ENCODE measurements at regions not wholly inside any gene's neighbourhood (a gene's known extent, or its start where the extent isn't known, plus 50 kb on each side); places are given as distances from the start of the nearest gene placed in this dataset.

- DNase-seq (ENCODE audit: insufficient read length, low spot score) (no peak), FAIRE-seq (no peak)
- TF ChIP-seq SPI1 (IDR thresholded peaks at IDR 0.05; ENCODE audit: low read depth, low read length), result no peak
Measured at GRCh38 chr4:111031596-111031995, 408.7 kb upstream of the PITX2 start.

GRCh38 chr4:111037591-111038360, 414.9 kb upstream of the PITX2 start:
- no peak for TF ChIP-seq PAX5 (IDR thresholded peaks at IDR 0.05; ENCODE audit: insufficient read depth, low read length, severe bottlenecking)
- no peak for TF ChIP-seq POLR2AphosphoS5 (IDR thresholded peaks at IDR 0.05; ENCODE audit: low read depth, low read length)
- TF ChIP-seq POLR2A (IDR thresholded peaks at IDR 0.05; ENCODE audit: low read depth, low read length), result no peak
- TF ChIP-seq SPI1 (IDR thresholded peaks at IDR 0.05; ENCODE audit: low read depth, low read length), result no peak
- TF ChIP-seq POU2F2 (IDR thresholded peaks at IDR 0.05; ENCODE audit: low read depth, low read length), result no peak
- no peak for TF ChIP-seq TAF1 (IDR thresholded peaks at IDR 0.05; ENCODE audit: low read depth, low read length)
- DNase-seq (ENCODE audit: insufficient read length, low spot score) (no peak), FAIRE-seq (no peak)

GRCh38 chr4:111040904-111041303, 418.0 kb upstream of the PITX2 start:
- TF ChIP-seq POLR2AphosphoS5 (IDR thresholded peaks at IDR 0.05; ENCODE audit: low read depth, low read length), result no peak
- TF ChIP-seq TAF1 (IDR thresholded peaks at IDR 0.05; ENCODE audit: low read depth, low read length), result no peak
- no peak for TF ChIP-seq SPI1 (IDR thresholded peaks at IDR 0.05; ENCODE audit: low read depth, low read length)
- TF ChIP-seq POLR2A (IDR thresholded peaks at IDR 0.05; ENCODE audit: low read depth, low read length), result no peak
- TF ChIP-seq PAX5 (IDR thresholded peaks at IDR 0.05; ENCODE audit: insufficient read depth, low read length, severe bottlenecking), result no peak
- no peak for TF ChIP-seq POU2F2 (IDR thresholded peaks at IDR 0.05; ENCODE audit: low read depth, low read length)
- DNase-seq (ENCODE audit: insufficient read length, low spot score) (no peak), FAIRE-seq (no peak)

- no peak for FAIRE-seq
- DNase-seq (ENCODE audit: insufficient read length, low spot score), result no peak
- TF ChIP-seq POLR2A (IDR thresholded peaks at IDR 0.05; ENCODE audit: low read depth, low read length), result no peak
- no peak for TF ChIP-seq PAX5 (IDR thresholded peaks at IDR 0.05; ENCODE audit: insufficient read depth, low read length, severe bottlenecking)
- TF ChIP-seq TAF1 (IDR thresholded peaks at IDR 0.05; ENCODE audit: low read depth, low read length), result no peak
- TF ChIP-seq POU2F2 (IDR thresholded peaks at IDR 0.05; ENCODE audit: low read depth, low read length), result no peak
- TF ChIP-seq POLR2AphosphoS5 (IDR thresholded peaks at IDR 0.05; ENCODE audit: low read depth, low read length), result no peak
- no peak for TF ChIP-seq SPI1 (IDR thresholded peaks at IDR 0.05; ENCODE audit: low read depth, low read length)
Measured at GRCh38 chr4:111043286-111043685, 420.4 kb upstream of the PITX2 start.

- FAIRE-seq (no peak), DNase-seq (ENCODE audit: insufficient read length, low spot score) (no peak)
- no peak for TF ChIP-seq POLR2AphosphoS5 (IDR thresholded peaks at IDR 0.05; ENCODE audit: low read depth, low read length)
- no peak for TF ChIP-seq TAF1 (IDR thresholded peaks at IDR 0.05; ENCODE audit: low read depth, low read length)
- no peak for TF ChIP-seq POLR2A (IDR thresholded peaks at IDR 0.05; ENCODE audit: low read depth, low read length)
- TF ChIP-seq PAX5 (IDR thresholded peaks at IDR 0.05; ENCODE audit: insufficient read depth, low read length, severe bottlenecking), result no peak
- TF ChIP-seq POU2F2 (IDR thresholded peaks at IDR 0.05; ENCODE audit: low read depth, low read length), result no peak
- no peak for TF ChIP-seq SPI1 (IDR thresholded peaks at IDR 0.05; ENCODE audit: low read depth, low read length)
Measured at GRCh38 chr4:111045992-111046391, 423.1 kb upstream of the PITX2 start.

- no peak for DNase-seq (ENCODE audit: insufficient read length, low spot score)
- TF ChIP-seq POLR2A (IDR thresholded peaks at IDR 0.05; ENCODE audit: low read depth, low read length), result no peak
- no peak for TF ChIP-seq PAX5 (IDR thresholded peaks at IDR 0.05; ENCODE audit: insufficient read depth, low read length, severe bottlenecking)
- no peak for FAIRE-seq
Measured at GRCh38 chr4:111046811-111047210, 423.9 kb upstream of the PITX2 start.

- FAIRE-seq (no peak), DNase-seq (ENCODE audit: insufficient read length, low spot score) (no peak)
- no peak for TF ChIP-seq TAF1 (IDR thresholded peaks at IDR 0.05; ENCODE audit: low read depth, low read length)
- TF ChIP-seq POLR2A (IDR thresholded peaks at IDR 0.05; ENCODE audit: low read depth, low read length), result no peak
- no peak for TF ChIP-seq SPI1 (IDR thresholded peaks at IDR 0.05; ENCODE audit: low read depth, low read length)
- no peak for TF ChIP-seq POU2F2 (IDR thresholded peaks at IDR 0.05; ENCODE audit: low read depth, low read length)
Measured at GRCh38 chr4:111048316-111048715, 425.4 kb upstream of the PITX2 start.

- no peak for FAIRE-seq
- no peak for TF ChIP-seq POU2F2 (IDR thresholded peaks at IDR 0.05; ENCODE audit: low read depth, low read length)
- no peak for DNase-seq (ENCODE audit: insufficient read length, low spot score)
Measured at GRCh38 chr4:111064342-111064993, 441.6 kb upstream of the PITX2 start.

- no peak for DNase-seq (ENCODE audit: insufficient read length, low spot score)
- TF ChIP-seq POU2F2 (IDR thresholded peaks at IDR 0.05; ENCODE audit: low read depth, low read length) (no peak), POLR2AphosphoS5 (IDR thresholded peaks at IDR 0.05; ENCODE audit: low read depth, low read length) (no peak), SPI1 (IDR thresholded peaks at IDR 0.05; ENCODE audit: low read depth, low read length) (no peak), PAX5 (IDR thresholded peaks at IDR 0.05; ENCODE audit: insufficient read depth, low read length, severe bottlenecking) (no peak)
- FAIRE-seq, result no peak
Measured at GRCh38 chr4:111066001-111066400, 443.1 kb upstream of the PITX2 start.

- no peak for DNase-seq (ENCODE audit: insufficient read length, low spot score)
Measured at GRCh38 chr4:111066447-111066846, 443.6 kb upstream of the PITX2 start.

More at GRCh38 chr4:111066447-111066846, 443.6 kb upstream of the PITX2 start:
- FAIRE-seq, result no peak
- TF ChIP-seq SPI1 (IDR thresholded peaks at IDR 0.05; ENCODE audit: low read depth, low read length) (no peak), POLR2AphosphoS5 (IDR thresholded peaks at IDR 0.05; ENCODE audit: low read depth, low read length) (no peak), TAF1 (IDR thresholded peaks at IDR 0.05; ENCODE audit: low read depth, low read length) (no peak), PAX5 (IDR thresholded peaks at IDR 0.05; ENCODE audit: insufficient read depth, low read length, severe bottlenecking) (no peak), POU2F2 (IDR thresholded peaks at IDR 0.05; ENCODE audit: low read depth, low read length) (no peak), POLR2A (IDR thresholded peaks at IDR 0.05; ENCODE audit: low read depth, low read length) (no peak)
